HG03108 (cell line): ENCODE measurements at regions not wholly inside any gene's neighbourhood (a gene's known extent, or its start where the extent isn't known, plus 50 kb on each side); places are given as distances from the start of the nearest gene placed in this dataset.

Source experiments
- ATAC-seq: cut with Tn5 transposase; IDR thresholded peaks from one replicate; pipeline ENCODE4 v1.9.1; 2021; ENCODE audit warnings: moderate library complexity; ENCODE audit not compliant: unreplicated experiment

DNA sequence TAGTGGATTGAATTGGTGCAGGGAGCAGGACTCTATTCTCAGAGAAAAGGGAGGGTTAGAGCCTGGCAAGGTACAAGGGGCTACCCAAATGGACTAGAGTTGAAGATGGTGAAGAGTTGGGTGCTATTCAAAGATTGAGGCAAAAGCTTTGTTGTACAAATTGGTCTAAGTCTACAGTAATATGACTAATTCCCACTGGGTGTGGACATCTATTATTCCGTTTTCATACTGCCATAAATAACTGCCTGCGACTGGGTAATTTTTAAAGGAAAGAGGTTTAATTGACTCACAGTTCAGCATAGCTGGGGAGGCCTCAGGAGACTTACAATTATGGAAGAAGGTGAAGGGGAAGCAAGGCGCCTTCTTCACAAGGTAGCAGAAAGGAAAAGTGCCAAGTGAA, 266.3 kb downstream of the TPBG start:
- no peak for ATAC-seq

DNA sequence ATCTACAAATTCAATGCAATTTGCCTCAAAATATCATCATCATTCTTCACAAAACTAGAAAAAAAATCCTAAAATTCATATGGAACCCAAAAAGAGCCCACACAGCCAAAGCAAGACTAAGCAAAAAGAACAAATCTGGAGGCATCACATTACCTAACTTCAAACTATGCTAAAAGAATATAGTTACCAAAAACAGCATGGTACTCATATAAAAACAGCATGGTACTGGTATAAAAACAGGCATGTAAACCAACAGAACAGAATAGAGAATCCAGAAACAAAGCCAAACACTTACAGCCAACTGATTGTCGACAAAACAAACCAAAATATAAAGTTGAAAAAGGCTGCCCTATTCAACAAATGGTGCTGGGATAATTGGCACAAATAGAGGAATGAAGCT, 278.1 kb downstream of the TPBG start:
- ATAC-seq, result no peak

DNA sequence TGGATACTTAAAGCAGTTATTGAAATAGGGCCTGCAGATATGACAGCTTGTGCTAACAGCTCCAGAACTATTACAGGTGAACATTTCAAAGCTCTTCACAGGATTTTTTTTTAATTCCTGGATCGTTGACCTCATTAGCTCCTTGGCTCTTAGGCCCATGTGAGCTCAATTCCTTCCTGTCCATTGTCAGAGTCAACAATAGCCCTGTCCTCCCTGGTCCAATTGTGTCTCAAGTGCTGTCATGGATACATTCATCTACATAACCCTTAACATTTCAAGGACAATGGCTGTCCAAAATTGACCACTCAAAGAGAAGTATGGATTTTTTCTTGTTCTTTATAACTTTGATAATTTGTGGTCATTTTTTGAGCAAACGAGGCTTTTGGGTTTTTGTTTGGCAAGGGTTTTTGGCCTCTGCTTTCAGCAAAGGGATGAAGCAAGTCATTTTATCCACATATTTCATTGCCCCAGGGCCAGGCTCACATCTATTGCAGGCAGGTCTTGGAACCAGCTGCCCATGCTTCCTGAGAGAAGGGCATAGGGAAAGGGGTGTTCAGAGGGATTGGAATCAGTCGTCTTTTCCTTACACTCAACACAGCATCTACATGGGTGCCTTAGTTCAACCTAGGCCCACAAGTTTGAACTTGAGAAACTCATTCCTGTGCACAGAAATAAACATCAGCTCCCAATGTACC, 282.1 kb downstream of the TPBG start:
- ATAC-seq, result no peak

DNA sequence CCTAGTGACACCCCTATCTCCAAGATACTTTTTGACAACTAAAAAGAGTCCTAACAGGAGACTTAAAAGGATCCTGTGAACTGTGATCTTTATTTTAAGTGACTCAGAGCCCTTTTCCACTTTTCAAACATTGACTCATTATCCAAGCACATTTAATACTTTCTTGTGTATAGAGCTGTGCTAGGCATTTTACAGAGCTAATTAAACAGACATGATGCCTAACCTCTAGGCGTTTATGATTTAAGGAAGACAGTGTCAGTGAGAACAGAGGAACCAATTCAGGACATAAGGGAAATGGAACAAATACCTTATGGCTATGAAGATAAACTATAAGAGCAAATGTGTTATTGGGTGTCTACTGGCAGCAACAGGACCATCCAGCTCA, 282.6 kb downstream of the TPBG start:
- no peak for ATAC-seq

DNA sequence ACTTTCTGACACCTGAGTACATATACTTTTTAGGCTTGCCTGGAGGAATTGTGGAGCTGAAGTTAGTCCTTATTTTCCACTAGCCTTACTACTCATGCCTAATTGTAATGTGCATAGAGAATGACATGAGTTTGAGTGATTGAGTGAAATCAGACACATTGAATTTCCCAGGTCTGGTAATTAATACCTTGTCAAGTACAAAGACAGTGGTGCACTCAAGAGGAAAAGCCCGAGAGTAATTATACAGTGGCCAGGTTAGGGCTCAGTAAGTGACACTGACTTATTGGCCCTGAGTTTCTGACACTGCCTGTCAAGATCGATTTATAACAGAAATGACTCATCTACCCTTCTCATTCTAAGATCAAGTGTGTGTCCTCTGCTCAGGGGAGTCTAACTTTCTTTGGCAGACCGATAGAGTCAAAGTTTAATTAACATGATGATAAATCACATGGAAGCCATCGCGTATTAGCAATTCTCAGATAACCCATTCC, 288.3 kb downstream of the TPBG start:
- no peak for ATAC-seq

DNA sequence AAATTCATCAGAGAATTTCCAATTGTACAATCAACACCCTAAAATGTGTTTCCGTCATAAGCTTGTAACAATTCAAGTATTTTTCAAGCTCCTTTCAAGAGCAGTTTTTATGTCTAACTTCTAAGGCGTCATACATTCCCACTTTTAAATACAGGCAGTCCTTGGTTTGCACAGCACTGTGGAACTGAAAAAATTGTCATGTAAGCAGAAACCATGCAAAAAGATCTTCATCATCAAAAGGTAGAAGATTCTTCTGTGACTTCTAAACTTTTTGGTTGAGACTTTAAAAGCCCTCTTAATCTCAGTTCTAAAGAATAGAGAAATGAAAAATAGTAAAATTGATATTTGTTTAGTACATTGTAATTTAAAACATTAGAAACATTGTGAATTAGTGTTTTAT, 315.6 kb downstream of the TPBG start:
- no peak for ATAC-seq

DNA sequence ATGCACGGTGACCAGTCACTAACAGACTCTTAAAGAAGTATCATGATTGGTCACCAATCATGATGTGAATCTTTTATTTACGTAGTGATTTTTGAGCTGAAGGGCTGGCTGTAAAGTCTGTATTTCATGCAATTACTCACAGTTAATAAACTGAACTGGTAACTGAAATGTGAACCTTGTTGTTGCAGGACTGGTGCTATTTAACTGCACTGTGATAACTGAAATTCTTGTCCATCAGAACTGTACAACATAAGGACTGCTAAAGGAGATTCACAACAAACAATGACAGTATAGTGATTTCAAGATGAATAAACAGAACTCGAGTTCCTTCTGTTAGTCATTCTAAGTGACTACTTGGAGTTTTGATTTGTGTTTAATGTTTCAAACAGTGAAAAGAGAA, 316.6 kb downstream of the TPBG start:
- ATAC-seq, result no peak

DNA sequence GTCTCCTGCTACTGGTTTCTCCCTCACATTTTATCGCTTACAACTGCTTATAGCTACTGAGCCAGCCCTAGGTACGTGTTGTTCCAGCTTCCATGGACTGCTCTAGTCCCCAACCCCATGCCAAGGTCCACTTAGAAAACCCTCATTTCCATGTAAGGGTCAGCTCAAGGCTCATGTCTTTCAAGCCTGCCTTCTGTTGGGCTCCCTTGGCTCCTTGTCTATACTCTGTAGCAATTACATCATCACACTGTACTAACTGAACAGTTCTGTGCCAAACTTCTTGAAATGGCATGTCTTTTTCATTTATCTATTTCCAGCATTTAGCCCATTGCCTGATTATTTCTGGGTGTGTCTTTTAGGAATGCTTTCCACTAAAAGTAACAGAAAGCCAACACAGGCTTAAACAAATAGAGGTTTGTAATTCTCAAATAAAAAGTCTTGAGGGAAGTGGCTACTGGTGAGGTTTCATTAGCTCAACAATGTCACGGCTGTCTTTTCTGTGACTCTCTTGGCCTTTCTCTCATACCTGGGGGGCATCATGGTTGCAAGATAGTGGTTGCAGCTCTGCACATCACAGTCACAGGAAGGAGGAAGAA, 317.6 kb downstream of the TPBG start:
- ATAC-seq, result no peak

DNA sequence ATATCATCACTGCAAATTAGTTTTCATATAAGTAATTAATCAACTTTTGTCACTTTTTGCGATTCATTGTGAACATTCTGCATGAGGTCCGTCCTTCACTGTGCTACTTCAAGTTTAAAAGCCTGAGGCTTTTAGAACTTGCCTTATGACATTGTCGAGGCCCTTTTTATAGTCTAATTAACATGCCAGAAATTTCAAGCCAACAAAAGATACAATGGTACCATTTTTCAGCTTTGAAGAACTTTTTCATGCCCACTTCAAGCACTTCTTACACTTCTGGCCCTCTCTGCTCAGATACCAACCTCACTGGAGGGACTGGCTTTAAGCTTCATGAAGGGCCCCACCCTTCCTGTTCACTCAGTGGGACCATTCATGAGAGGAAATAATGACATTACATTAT, 323.1 kb downstream of the TPBG start:
- no peak for ATAC-seq

DNA sequence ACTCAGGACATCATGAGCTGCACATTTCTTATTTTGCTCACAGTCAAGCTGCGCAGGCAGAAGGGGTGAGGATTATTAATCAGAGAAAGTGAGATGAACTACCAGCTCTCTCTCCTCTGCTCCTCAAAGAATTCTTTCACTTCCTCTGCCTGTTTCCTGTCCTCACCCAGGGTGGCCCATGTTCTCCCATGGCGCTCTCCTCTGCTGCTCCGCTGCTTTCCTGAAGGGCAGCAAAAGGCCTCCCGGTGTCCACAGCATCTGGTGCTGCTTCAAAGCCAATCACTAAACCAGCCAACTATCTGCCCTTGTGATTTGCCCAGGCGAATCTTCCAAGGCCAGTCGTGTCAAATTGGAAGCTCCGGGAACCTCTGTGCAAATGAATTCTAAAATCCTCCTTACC, 324.2 kb downstream of the TPBG start:
- no peak for ATAC-seq

DNA sequence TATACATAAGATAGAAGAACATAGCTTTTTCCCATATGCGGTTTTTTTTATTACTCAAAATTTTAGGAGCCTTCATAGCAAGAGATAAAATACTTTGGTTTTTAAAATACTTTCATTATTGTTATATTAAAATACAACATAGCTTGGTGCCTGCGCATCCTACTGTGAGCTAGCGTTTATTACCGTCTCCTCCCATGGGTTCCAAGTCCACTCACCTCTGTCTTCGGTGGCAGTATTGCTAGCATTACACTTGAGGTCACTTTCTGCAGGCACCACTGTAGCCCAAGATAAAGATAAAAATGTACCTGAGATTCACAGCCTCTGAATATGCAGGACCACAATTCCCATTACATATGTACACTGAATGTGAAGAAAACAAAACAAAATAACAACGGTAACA, 326.7 kb downstream of the TPBG start:
- no peak for ATAC-seq

DNA sequence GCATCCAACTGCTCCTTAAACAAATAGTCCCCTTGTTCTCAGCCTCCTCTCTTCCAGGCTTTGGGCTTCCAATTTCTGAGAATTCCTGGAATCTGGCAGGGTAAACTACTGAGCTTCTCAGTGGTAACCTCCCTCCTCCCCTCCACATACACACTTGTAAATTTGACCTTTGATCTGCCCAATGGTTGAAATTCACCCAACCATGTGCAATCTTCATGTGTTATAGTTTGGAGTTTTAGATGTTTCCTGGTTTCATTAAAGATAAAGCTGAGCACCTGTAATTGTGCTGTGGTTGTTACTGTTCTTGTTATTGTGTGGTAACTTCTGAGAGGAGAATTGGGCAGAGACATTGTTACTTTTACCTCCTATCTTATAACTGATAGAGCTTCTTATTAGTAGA, 328.4 kb downstream of the TPBG start:
- ATAC-seq, result no peak

DNA sequence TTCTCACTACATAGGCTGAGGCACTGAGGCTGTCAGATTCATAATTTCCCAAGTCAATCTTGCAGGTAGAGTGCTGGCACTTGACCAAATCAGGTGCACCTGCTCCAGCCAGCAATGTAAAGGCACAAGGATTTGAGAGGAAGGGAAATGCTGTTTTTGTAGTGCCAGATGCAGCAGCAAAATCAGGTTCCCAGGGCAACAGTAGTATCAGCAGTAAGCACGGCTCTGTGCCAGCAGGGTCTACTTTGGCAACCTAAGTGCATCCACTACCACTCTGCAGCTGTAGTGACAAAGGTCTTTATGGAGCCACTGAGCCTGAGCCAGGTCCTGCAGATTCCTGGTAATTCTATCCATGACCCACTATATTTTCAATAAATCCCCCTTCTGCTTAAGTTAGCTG, 329.5 kb downstream of the TPBG start:
- no peak for ATAC-seq

DNA sequence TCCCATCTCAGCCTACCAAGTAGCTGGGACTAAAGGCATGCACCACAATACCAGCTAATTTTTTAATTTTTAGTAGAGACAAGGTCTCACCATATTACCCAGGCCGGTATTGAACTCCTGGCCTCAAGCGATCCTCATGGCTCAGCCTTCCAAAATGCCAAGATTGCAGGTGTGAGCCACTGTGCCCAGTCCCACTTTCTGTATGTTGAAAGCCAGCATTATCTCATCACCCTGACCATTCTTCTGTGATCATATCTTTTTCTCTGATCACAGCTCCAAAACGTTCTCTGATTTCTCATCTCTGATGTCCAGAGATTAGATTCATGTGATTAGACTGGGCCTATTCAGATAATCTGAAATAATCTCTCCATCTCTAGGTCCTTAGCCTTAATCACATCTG, 337.7 kb downstream of the TPBG start:
- no peak for ATAC-seq

DNA sequence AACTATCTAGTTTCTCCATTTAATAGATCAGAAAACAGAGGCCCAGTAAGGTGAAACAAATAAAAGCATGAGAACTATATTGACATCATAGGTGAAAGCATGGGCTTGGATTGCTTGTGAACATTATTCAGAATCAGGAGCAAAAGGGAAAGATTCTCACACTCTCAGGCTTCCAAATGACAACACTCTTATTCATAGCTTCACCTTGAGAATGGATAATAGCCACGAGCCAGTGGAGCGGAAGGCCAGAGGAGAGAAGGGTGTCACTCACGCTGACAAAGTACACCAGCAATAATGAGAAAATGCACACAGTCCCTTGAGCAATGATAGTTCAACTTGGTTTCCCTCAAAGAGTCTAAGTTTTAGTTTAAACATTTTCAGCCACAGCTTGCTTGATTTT, 339.0 kb downstream of the TPBG start:
- ATAC-seq, result no peak

DNA sequence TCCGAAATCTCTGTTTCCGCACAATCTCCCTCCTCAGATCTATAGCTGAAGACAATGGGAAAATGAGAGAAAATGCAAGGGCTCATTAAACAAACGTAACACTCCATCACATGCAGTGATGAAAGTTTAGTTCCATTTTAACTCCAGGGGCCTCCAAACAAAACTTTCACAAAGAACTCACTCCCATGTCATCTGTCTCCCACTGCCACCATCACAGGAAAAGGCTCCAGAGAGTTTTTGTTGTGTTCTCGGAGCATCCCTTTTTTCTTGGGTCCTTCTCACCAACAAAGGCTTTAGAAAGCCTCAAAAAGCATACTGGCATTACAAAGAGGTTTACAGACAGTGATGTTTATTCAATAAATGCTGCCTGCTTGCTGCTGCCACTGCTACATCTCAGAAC, 339.6 kb downstream of the TPBG start:
- no peak for ATAC-seq

DNA sequence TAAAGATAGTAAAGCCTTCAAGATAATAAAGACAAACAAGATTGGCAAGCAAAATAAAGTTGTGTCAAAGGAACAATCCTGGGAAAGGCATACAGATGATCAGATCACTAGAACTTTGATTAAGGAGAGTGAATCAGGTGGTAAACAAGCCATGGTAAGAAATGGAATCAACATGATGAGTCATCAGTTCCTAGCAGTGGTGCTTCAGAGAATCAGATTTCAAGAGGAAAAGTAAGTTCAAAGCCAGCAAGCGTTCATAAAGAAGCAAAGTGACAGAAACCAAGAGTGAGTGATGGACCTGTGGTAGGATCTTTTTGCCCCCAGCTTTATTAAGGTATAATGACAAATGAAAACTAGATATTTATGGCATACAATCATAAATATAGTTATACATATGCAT, 340.4 kb downstream of the TPBG start:
- no peak for ATAC-seq

DNA sequence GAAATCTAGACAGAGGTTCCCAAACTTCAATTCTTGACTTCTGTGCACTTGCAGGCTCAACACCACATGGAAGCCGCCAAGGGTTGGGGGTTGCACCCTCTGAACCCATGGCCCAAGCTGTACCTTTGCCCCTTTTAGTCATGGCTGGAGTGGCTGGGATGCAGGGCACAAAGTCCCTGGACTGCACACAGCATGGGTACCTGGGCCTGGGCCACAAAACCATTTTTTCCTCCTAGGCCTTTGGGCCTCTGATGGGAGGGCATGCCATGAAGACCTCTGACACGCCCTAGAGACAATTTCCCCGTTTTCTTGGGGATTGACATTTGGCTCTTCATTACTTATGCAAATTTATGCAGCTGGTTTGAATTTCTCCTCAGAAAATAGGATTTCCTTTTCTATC, 342.0 kb downstream of the TPBG start:
- no peak for ATAC-seq

DNA sequence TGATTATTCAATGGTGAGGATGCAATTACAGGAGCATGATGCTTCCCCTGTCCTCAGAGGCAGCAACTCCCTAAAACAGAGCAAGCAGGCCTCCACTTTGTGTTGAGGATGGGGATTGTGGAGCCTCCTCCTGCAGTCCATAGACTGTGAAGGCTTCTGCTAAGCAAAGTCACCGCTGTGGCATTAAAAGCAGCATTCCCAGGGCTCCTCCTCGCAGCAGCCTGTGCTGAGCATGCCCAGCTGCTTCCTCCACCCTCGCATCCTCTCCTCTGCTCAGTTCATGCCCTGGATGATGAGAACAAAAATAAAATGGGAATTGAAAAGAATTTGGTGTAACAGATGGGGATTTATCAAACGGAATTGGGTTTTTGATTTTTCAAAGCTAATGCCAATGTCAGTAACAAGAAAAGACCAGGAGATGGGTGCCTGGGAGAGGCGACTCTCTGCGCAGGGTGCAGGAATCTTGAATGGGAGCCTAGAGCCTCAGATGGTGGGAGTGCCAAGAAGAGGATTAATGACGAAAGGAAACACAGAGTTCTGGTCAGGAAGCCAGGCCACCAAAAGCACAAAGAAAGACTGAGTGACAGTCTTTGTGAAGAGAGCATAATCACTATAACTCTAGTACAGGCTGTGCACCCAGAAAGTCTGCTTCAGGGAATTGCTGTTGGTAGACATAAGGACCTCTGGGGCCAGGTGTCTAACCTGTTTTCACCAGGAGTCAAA, 347.6 kb downstream of the TPBG start:
- no peak for ATAC-seq

DNA sequence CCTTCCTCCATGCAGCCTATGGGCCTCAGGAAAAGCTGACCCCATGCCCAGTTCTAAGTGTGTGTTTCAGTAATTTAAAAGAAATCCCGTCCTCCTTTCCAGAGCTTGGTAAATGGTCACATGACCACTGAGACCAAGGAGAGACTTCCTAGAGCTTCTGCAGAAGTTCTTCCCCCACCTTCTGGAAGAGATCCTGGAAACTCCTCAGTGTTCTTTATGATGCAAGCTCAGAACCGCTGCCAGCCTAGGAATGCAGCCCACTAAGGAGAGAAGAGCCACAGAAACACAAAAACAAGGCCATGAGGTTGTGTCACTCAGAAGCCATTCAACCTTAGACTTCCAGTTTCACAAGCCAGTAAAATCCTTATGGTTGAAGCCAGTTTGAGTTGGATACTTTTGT, 348.4 kb downstream of the TPBG start:
- ATAC-seq, result no peak

DNA sequence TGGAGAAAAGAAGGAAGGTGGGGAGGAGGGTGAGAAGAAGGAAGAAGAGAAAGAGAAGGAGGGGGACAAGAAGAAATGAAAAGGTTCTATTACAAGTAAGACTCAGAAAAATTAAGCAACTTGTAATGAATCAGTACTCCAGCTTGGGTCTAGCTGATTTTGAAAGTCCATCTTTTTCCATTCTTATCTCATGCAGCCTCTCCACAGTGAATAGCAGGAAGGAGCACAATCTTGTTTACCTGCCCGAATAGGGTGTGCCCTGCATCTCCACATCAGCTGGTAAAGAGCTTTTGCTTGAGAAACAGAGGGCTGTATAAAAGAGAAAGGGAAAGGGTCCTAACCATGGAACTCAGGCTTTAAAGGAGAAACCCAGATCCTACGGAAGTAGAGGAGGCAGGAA, 348.8 kb downstream of the TPBG start:
- ATAC-seq, result no peak

DNA sequence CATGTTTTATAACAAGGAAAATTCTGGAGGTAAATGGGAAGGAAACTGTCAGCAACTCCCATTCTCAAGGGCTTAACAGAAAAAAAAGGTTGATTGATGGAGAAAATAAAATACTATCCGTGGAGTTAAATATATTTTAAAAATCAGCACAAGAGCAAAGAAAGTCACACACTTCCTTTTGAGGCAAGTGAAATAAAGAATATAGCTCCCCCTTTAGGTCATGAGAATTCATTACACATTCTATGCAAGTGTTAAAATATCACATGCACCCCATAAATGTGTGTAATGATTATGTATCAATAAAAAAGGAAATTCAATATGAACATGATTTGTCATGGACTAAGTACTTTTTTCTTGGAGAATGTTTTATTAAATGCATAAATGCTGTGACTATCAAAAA, 349.2 kb downstream of the TPBG start:
- ATAC-seq, result no peak
